ENCODE measurements at regions not wholly inside any gene's neighbourhood (a gene's known extent, or its start where the extent isn't known, plus 50 kb on each side); places are given as distances from the start of the nearest gene placed in this dataset.
"Not testable (repeated sequence)": the region's sequence is repeated elsewhere in the genome, so short reads cannot be mapped to it uniquely, and the experiment has no call there.

- no peak for DNase-seq
Measured at GRCh38 chrY:21600170-21600569, 65.5 kb downstream of the RBMY1A1 start.

GRCh38 chrY:21601524-21601923 is 66.8 kb downstream of the RBMY1A1 start:
- no peak for DNase-seq

GRCh38 chrY:21602590-21602989 is 67.9 kb downstream of the RBMY1A1 start:
- DNase-seq = peak in 31 of 56 donors; percentile 0 to 83 (median 43)

- no peak for DNase-seq
Measured at GRCh38 chrY:21636137-21636536, 101.5 kb downstream of the RBMY1A1 start.

GRCh38 chrY:21650496-21650895 is 115.8 kb downstream of the RBMY1A1 start:
- DNase-seq = no peak

- DNase-seq = not testable (repeated sequence)
Measured at GRCh38 chrY:21659057-21659456, 124.4 kb downstream of the RBMY1A1 start.

GRCh38 chrY:21679590-21679989 is 144.9 kb downstream of the RBMY1A1 start:
- DNase-seq = not testable (repeated sequence)

- DNase-seq = not testable (repeated sequence)
Measured at GRCh38 chrY:21686369-21686768, 151.7 kb downstream of the RBMY1A1 start.

- DNase-seq = not testable (repeated sequence)
Measured at GRCh38 chrY:21701951-21702350, 167.3 kb downstream of the RBMY1A1 start.

GRCh38 chrY:21702927-21703326 is 168.2 kb downstream of the RBMY1A1 start:
- not testable (repeated sequence) for DNase-seq

GRCh38 chrY:21705309-21705708 is 170.6 kb downstream of the RBMY1A1 start:
- DNase-seq = no peak

- DNase-seq = not testable (repeated sequence)
Measured at GRCh38 chrY:21706611-21707010, 171.9 kb downstream of the RBMY1A1 start.

GRCh38 chrY:21735489-21736060 is 158.8 kb downstream of the RBMY1D start:
- not testable (repeated sequence) for DNase-seq

GRCh38 chrY:21744998-21745397 is 149.3 kb downstream of the RBMY1D start:
- not testable (repeated sequence) for DNase-seq

GRCh38 chrY:21760243-21760642 is 134.1 kb downstream of the RBMY1D start:
- not testable (repeated sequence) for DNase-seq

GRCh38 chrY:21767824-21768223 is 126.5 kb downstream of the RBMY1D start:
- DNase-seq = not testable (repeated sequence)

GRCh38 chrY:21782174-21782860 is 112.0 kb downstream of the RBMY1D start:
- not testable (repeated sequence) for DNase-seq

GRCh38 chrY:21813484-21814233 is 80.7 kb downstream of the RBMY1D start:
- DNase-seq = no peak

GRCh38 chrY:21814491-21814890 is 79.8 kb downstream of the RBMY1D start:
- no peak for DNase-seq

GRCh38 chrY:21821881-21822280 is 72.4 kb downstream of the RBMY1D start:
- no peak for DNase-seq

- no peak for DNase-seq
Measured at GRCh38 chrY:21827593-21827992, 66.7 kb downstream of the RBMY1D start.

Measured in nucleus accumbens (tissue), 56 donors.